Sigmoid colon (tissue), 4 donors: ENCODE measurements at regions not wholly inside any gene's neighbourhood (a gene's known extent, or its start where the extent isn't known, plus 50 kb on each side); places are given as distances from the start of the nearest gene placed in this dataset.

ENCODE experiments used
- EP300 ChIP-seq, 4 donors: sonication (generic); formaldehyde crosslinking; IDR thresholded peaks; one replicate each; pipeline ENCODE4 v1.6.1; 2017; ENCODE audit warnings: antibody characterized with exemption in 4 of 4
- POLR2A ChIP-seq, 2 donors: fragments of 450-650 bp; IDR thresholded peaks; one replicate each; pipeline ENCODE4 v1.6.1; 2016; ENCODE audit warnings: antibody characterized with exemption in 2 of 2, mild to moderate bottlenecking in 2 of 2, moderate library complexity in 2 of 2
- TF ChIP-seq, protein P1 (sequence below), 4 experiments: fragments of 450-650 bp in 3 of 4; fragments of 200-600 bp in 1 of 4; IDR thresholded peaks; one replicate each; pipeline ENCODE4 v1.5.1; 2016 to 2019; ENCODE audit warnings: antibody characterized with exemption in 4 of 4, mild to moderate bottlenecking in 3 of 4, moderate library complexity in 2 of 4

DNA sequence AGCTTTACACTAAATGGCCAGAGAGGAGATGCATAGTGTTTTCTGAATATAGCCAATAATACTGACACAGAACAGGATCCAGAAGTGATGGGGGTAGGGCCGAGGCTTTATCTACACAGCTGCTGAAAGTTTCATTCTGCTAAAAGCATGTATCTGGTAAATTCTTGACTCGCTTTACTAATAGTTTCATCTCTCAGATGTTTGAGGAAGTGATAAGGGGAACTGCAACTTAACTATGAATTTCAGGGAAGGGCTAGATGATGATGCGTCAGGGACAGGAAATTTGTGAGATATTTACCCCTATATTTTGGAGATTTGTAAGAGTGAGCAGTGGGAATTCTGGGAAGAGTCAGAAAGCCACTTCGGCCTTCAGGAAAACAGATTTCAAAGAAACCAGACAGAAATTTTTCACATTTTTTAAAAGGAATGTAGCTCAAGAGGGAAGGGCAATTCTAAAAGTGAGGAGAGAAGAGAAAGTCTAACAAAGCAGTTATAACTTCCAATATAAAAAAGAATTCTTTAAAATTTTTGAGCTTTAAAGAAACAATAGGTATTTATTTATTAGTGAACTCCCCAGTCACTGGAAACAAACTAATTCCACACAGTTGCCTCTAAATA lies 243.1 kb downstream of the BCAT1 start:
- TF ChIP-seq EP300 (IDR thresholded peaks at IDR 0.05) = no peak
- TF ChIP-seq POLR2A (IDR thresholded peaks at IDR 0.05) = no peak
- TF ChIP-seq, protein P1, sequence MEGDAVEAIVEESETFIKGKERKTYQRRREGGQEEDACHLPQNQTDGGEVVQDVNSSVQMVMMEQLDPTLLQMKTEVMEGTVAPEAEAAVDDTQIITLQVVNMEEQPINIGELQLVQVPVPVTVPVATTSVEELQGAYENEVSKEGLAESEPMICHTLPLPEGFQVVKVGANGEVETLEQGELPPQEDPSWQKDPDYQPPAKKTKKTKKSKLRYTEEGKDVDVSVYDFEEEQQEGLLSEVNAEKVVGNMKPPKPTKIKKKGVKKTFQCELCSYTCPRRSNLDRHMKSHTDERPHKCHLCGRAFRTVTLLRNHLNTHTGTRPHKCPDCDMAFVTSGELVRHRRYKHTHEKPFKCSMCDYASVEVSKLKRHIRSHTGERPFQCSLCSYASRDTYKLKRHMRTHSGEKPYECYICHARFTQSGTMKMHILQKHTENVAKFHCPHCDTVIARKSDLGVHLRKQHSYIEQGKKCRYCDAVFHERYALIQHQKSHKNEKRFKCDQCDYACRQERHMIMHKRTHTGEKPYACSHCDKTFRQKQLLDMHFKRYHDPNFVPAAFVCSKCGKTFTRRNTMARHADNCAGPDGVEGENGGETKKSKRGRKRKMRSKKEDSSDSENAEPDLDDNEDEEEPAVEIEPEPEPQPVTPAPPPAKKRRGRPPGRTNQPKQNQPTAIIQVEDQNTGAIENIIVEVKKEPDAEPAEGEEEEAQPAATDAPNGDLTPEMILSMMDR (IDR thresholded peaks at IDR 0.05) = no peak
